Keratinocyte (primary cell): ENCODE measurements at regions not wholly inside any gene's neighbourhood (a gene's known extent, or its start where the extent isn't known, plus 50 kb on each side); places are given as distances from the start of the nearest gene placed in this dataset.

Experiments used
- small RNA-seq, 3 experiments: library from RNA; depleted of rRNA; stranded (forward); fragments of <200 nt; gene quantifications; one replicate each; pipeline ENCODE3, GENCODE V24; 2012; ENCODE audit warnings: low read depth in 3 of 3, low replicate concordance in 1 of 3; ENCODE audit not compliant: insufficient read length in 3 of 3

Small RNAs in the stretch of these regions (small RNA-seq; reads per million reads assigned to genes)
- gene RF00002, result 0.20 to 3.3 (median 2.0) reads per million in 3 experiments
